ENCODE measurements at regions not wholly inside any gene's neighbourhood (a gene's known extent, or its start where the extent isn't known, plus 50 kb on each side); places are given as distances from the start of the nearest gene placed in this dataset.

DNA sequence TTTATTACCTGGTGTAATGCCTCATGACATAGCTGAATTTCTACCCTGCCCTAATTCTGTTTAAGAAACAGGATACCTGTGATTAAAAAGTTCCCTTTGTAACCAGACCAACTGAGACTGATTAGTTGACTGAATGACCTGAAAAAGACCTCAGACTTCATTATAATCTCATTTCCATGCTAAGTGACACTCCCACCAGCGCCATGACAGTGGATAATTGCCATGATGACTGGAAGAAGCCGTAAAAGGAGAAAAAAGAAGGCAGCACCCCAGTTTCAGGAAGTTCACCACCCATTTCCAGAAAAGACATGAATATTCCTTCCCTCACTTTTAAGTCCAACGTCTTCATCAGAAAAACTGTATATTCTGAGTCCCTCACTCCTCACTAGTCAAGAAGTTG lies 125.6 kb upstream of the HS3ST4 start:
- no peak for TF ChIP-seq EGR1 (IDR thresholded peaks at IDR 0.05)
- no peak for TF ChIP-seq CREB1 (IDR thresholded peaks at IDR 0.05; ENCODE audit: low read depth)
- no peak for TF ChIP-seq ZBTB7A (IDR thresholded peaks at IDR 0.05; ENCODE audit: low read depth)
- no peak for TF ChIP-seq TAF1 (IDR thresholded peaks at IDR 0.05; ENCODE audit: low read depth)
- no peak for TF ChIP-seq USF1 (IDR thresholded peaks at IDR 0.05)
- TF ChIP-seq FOXM1 (IDR thresholded peaks at IDR 0.05; ENCODE audit: borderline replicate concordance, low read depth) = no peak
- no peak for TF ChIP-seq TCF12 (IDR thresholded peaks at IDR 0.05; ENCODE audit: low read depth)
- TF ChIP-seq NFIC (IDR thresholded peaks at IDR 0.05) = no peak
- no peak for TF ChIP-seq EP300 (IDR thresholded peaks at IDR 0.05; ENCODE audit: borderline replicate concordance)
- TF ChIP-seq REST (IDR thresholded peaks at IDR 0.05; ENCODE audit: low read depth) = no peak
- TF ChIP-seq YY1 (IDR thresholded peaks at IDR 0.05; ENCODE audit: low read depth) = no peak
- TF ChIP-seq RAD21 (IDR thresholded peaks at IDR 0.05; ENCODE audit: low read depth) = no peak
- TF ChIP-seq, protein P1, sequence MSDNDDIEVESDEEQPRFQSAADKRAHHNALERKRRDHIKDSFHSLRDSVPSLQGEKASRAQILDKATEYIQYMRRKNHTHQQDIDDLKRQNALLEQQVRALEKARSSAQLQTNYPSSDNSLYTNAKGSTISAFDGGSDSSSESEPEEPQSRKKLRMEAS (IDR thresholded peaks at IDR 0.05) = no peak
- no peak for TF ChIP-seq CEBPB (IDR thresholded peaks at IDR 0.05)

DNA sequence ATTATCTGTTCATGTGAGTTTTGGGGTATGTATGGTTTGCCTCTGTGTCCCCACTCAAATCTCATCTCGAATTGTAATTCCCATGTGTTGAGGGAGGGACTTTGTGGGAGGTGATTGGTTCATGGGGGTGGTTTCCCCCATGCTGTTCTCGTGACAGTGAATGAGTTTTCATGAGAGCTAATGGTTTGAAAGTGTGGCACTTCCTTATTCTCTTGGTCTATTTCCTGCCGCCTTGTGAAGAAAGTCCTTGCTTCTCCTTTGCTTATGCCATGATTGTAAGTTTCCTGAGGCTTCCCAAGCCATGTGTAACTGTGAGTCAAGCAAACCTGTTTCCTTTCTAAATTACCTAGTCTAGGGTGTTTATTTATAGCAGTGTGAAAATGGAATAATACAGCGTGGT lies 128.1 kb upstream of the HS3ST4 start:
- TF ChIP-seq CREB1 (IDR thresholded peaks at IDR 0.05; ENCODE audit: low read depth) (no peak), REST (IDR thresholded peaks at IDR 0.05; ENCODE audit: low read depth) (no peak), ZBTB7A (IDR thresholded peaks at IDR 0.05; ENCODE audit: low read depth) (no peak), RAD21 (IDR thresholded peaks at IDR 0.05; ENCODE audit: low read depth) (no peak), NFIC (IDR thresholded peaks at IDR 0.05) (no peak), EP300 (IDR thresholded peaks at IDR 0.05; ENCODE audit: borderline replicate concordance) (no peak), FOXM1 (IDR thresholded peaks at IDR 0.05; ENCODE audit: borderline replicate concordance, low read depth) (no peak), TEAD4 (IDR thresholded peaks at IDR 0.05) (no peak), TCF12 (IDR thresholded peaks at IDR 0.05; ENCODE audit: low read depth) (no peak), EGR1 (IDR thresholded peaks at IDR 0.05) (no peak), USF1 (IDR thresholded peaks at IDR 0.05) (no peak), TAF1 (IDR thresholded peaks at IDR 0.05; ENCODE audit: low read depth) (no peak), CEBPB (IDR thresholded peaks at IDR 0.05) (no peak), YY1 (IDR thresholded peaks at IDR 0.05; ENCODE audit: low read depth) (no peak)
- TF ChIP-seq, protein P1 (IDR thresholded peaks at IDR 0.05) = no peak

DNA sequence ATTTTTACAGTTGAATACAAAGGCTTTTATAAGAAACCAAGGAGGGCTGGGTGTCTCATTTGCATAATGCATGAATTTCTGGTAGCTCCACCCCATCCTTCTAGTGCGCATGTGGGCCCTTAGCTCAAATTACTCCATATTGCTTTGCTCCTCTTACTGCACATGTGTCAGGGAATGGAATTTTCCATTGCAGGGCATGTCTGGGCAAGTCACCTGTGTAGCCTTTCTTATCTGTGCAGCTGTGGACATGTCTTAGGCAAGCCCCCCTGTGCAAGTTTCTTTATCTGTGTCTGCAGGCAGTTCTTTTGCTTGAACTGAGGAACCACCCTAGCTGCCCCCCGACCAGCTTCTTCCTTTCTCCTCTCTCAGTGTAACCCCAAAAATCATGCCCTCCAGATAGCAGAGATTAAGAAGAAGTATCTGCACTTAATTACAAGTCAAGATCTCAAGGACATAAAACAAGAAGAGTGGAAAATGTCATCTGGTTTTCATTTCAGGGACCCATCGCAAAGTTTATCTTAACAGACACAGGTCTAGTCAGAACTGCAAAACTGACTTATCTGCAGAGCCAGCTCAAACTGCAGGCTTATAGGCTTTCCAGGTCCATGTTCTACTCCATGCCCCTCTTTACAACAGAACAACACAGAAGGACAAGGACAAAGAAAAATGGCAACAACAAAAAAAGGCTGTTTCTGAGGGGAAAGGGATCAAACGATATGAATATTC lies 137.9 kb upstream of the HS3ST4 start:
- TF ChIP-seq USF1 (IDR thresholded peaks at IDR 0.05) (no peak), EP300 (IDR thresholded peaks at IDR 0.05; ENCODE audit: borderline replicate concordance) (no peak), CREB1 (IDR thresholded peaks at IDR 0.05; ENCODE audit: low read depth) (no peak), TCF12 (IDR thresholded peaks at IDR 0.05; ENCODE audit: low read depth) (no peak), TAF1 (IDR thresholded peaks at IDR 0.05; ENCODE audit: low read depth) (no peak), TEAD4 (IDR thresholded peaks at IDR 0.05) (no peak), ZBTB7A (IDR thresholded peaks at IDR 0.05; ENCODE audit: low read depth) (no peak), CEBPB (IDR thresholded peaks at IDR 0.05) (no peak), NFIC (IDR thresholded peaks at IDR 0.05) (no peak), RAD21 (IDR thresholded peaks at IDR 0.05; ENCODE audit: low read depth) (no peak), FOXM1 (IDR thresholded peaks at IDR 0.05; ENCODE audit: borderline replicate concordance, low read depth) (no peak), REST (IDR thresholded peaks at IDR 0.05; ENCODE audit: low read depth) (no peak)
- TF ChIP-seq, protein P1 (IDR thresholded peaks at IDR 0.05) = no peak
